Fibroblast of the aortic adventitia (primary cell): ENCODE measurements at regions not wholly inside any gene's neighbourhood (a gene's known extent, or its start where the extent isn't known, plus 50 kb on each side); places are given as distances from the start of the nearest gene placed in this dataset.

ENCODE experiments used
- DNase-seq: peaks from one replicate; pipeline ENCODE4 v3.0.0-alpha.2; 2010; ENCODE audit warnings: low read depth
- H3K4me3 ChIP-seq: 2 replicates; pipeline ENCODE4 v1.5.1; 2011; ENCODE audit warnings: low read depth, mild to moderate bottlenecking, control low read depth, low read length, moderate library complexity
- CTCF ChIP-seq: IDR thresholded peaks from 2 replicates; pipeline ENCODE4 v1.5.1; 2011; ENCODE audit warnings: mild to moderate bottlenecking, low read length, control low read depth, inconsistent platforms; ENCODE audit not compliant: insufficient read depth

DNA sequence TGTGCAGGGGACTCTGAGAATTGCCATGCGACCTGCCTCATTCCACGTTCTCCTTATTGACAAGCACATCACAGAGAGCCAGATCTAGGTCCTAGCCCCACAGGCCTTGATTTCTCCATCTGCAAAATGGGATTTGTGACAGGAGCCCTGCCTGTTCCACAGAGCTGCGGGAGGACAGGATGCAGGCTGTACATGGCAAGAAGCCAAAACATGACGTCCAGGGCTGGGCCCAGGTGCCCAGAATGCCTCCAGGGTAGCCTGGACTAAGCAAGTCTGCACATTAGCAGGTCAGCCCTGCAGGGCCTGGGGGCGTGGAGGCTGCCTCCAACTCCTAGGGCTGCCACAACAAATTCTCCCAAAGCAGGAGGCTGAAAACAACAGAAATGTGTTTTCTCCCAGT lies 235.7 kb upstream of the SDK2 start:
- H3K4me3 ChIP-seq = no peak overlapping the region
- TF ChIP-seq CTCF = no peak
- DNase-seq = no peak

DNA sequence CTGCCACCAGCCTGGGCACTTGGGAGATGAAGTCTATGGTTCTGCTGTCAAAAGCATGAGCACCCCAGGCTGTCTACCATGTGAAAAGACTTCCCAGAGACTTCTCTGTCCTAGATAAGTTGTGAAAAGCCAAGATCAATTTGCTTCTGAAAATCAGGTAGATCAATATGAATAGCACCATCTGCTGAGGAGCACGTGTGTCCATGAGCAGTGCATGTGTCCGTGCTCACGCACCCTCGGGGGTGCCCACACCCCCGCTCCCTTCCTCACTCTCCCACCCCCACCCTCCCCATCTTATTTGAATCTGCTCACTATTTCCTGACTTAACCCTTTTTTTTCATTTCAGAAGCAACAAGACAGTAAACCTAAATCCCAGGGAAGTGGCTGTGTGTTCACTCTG lies 238.3 kb upstream of the SDK2 start:
- H3K4me3 ChIP-seq = no peak overlapping the region
- TF ChIP-seq CTCF = no peak
- DNase-seq = no peak

DNA sequence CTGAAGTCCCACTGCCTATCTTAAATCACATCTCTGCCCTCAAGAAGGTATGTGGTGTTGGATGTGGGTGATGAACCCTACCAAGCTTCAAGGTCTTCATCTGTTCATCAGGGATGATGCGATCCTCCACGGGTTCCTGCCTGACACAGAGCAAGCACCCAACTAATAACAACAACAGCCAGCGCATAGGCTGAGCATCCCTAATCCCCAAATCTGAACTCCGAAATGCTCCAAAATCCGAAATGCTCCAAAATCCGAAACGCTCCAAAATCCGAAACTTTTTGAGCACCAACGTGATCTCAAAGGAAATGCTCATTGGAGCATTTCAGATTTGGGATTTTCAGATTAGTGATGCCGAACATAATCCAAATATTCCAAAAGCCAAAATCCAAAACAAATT lies 238.9 kb upstream of the SDK2 start:
- no peak for TF ChIP-seq CTCF
- H3K4me3 ChIP-seq = no peak overlapping the region
- DNase-seq = no peak

- DNase-seq = no peak
- H3K4me3 ChIP-seq = no peak overlapping the region
- no peak for TF ChIP-seq CTCF
These were observed 243.5 kb upstream of the SDK2 start for GRCh38 chr17:73887739-73888138.

DNA sequence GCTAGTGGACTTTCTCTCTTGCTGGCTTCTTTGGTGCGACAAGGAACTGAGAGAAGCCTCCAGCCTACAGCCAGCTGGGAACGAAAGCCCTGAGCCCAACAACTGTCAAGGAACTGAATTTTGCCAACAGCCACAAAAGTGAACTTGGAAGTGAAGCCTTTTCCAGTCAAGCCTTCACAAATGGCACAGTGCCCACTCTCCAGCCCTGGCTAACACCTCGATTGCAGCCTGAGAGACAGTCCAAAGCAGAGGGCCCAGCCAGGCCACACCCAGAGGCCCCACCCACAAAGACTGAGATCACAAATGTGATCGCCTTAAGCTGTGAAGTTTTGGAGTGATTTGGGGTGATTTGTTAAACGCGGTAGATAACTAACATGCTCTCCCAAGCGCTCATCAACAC lies 244.6 kb upstream of the SDK2 start:
- no peak for DNase-seq
- H3K4me3 ChIP-seq = no peak overlapping the region
- TF ChIP-seq CTCF = no peak

- no peak overlapping the region for H3K4me3 ChIP-seq
- DNase-seq = no peak
- TF ChIP-seq CTCF = no peak
These were observed 245.2 kb upstream of the SDK2 start for GRCh38 chr17:73889439-73889838.

GRCh38 chr17:73890831-73891405 lies 246.7 kb upstream of the SDK2 start:
- no peak for TF ChIP-seq CTCF
- DNase-seq = no peak
- no peak overlapping the region for H3K4me3 ChIP-seq
